Sigmoid colon (tissue), 6 donors: ENCODE measurements at regions not wholly inside any gene's neighbourhood (a gene's known extent, or its start where the extent isn't known, plus 50 kb on each side); places are given as distances from the start of the nearest gene placed in this dataset.

ENCODE experiments used
- DNase-seq: peaks from one replicate; pipeline ENCODE4 v3.0.0-alpha.2; 2019
- H3K27ac ChIP-seq, 4 donors: fragments of 200-600 bp; sonication (generic); one replicate each; pipeline ENCODE4 v1.5.1; 2016 to 2019; ENCODE audit warnings: mild to moderate bottlenecking in 1 of 4
- H3K27me3 ChIP-seq, 3 donors: fragments of 200-600 bp; sonication (generic); one replicate each; pipeline ENCODE4 v1.5.1; 2019; ENCODE audit warnings: mild to moderate bottlenecking in 1 of 3
- H3K36me3 ChIP-seq, 4 donors: fragments of 200-600 bp; sonication (generic); one replicate each; pipeline ENCODE4 v1.5.1; 2016 to 2019
- H3K4me1 ChIP-seq, 4 donors: fragments of 200-600 bp; sonication (generic); one replicate each; pipeline ENCODE4 v1.5.1; 2017 to 2019
- H3K4me3 ChIP-seq, 4 donors: fragments of 200-600 bp; sonication (generic); one replicate each; pipeline ENCODE4 v1.5.1; 2017 to 2019; ENCODE audit warnings: mild to moderate bottlenecking in 2 of 4, moderate library complexity in 1 of 4
- H3K9me3 ChIP-seq, 4 donors: fragments of 200-600 bp in 3 of 4; sonication (generic) in 3 of 4; one replicate each; pipeline versions ENCODE4 v1.5.1 to v1.6.1; 2013 to 2019
- EP300 ChIP-seq, 4 donors: sonication (generic); formaldehyde crosslinking; IDR thresholded peaks; one replicate each; pipeline ENCODE4 v1.6.1; 2017; ENCODE audit warnings: antibody characterized with exemption in 4 of 4
- POLR2A ChIP-seq, 2 donors: fragments of 450-650 bp; IDR thresholded peaks; one replicate each; pipeline ENCODE4 v1.6.1; 2016; ENCODE audit warnings: antibody characterized with exemption in 2 of 2, mild to moderate bottlenecking in 2 of 2, moderate library complexity in 2 of 2
- POLR2AphosphoS5 ChIP-seq, 4 donors: sonication (generic); formaldehyde crosslinking; IDR thresholded peaks; one replicate each; pipeline ENCODE4 v1.6.1; 2017; ENCODE audit warnings: antibody characterized with exemption in 4 of 4
- WGBS, 2 donors: extraction: QIAGEN DNeasy Blood & Tissue Kit; methylation state at CpG; one replicate each; pipeline ENCODE4 v1.1.7; 2013; 5-methylcytosine and 5-hydroxymethylcytosine counted together
- intact Hi-C: fragments of 100-400 bp; cut with DNase I; formaldehyde crosslinking; loops from one replicate; pipeline ENCODE4 v1.15.1; 2023
- TF ChIP-seq, protein P1 (sequence below), 4 experiments: fragments of 450-650 bp in 3 of 4; fragments of 200-600 bp in 1 of 4; IDR thresholded peaks; one replicate each; pipeline ENCODE4 v1.5.1; 2016 to 2019; ENCODE audit warnings: antibody characterized with exemption in 4 of 4, mild to moderate bottlenecking in 3 of 4, moderate library complexity in 2 of 4
- donor health status: healthy with polysubstance abuse.
- donor health status: healthy.

DNA sequence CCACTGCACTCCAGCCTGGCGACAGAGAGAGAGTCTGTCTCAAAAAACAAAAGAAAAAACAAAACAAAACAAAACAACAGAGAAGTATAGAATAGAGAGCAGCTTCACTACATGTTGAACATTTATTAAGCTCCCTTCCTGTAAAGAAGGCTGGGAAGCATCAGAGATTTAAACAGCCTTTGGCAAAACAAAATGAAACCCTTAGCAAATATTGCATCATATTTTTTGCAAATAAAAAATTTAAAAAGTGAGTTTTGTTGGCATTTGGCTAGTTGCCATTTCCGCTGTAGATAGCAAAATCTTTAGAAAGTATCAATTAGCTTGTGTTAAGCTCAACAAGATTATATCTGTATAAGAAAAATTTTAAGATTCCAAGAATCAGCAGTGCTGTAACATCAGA is 151.2 kb downstream of the SERPINI1 start:
- H3K4me3 ChIP-seq = no peak overlapping the region
- no peaks in the 10 kb centered on the region for H3K36me3 ChIP-seq
- intact Hi-C loops = no loop called here
- TF ChIP-seq, protein P1, sequence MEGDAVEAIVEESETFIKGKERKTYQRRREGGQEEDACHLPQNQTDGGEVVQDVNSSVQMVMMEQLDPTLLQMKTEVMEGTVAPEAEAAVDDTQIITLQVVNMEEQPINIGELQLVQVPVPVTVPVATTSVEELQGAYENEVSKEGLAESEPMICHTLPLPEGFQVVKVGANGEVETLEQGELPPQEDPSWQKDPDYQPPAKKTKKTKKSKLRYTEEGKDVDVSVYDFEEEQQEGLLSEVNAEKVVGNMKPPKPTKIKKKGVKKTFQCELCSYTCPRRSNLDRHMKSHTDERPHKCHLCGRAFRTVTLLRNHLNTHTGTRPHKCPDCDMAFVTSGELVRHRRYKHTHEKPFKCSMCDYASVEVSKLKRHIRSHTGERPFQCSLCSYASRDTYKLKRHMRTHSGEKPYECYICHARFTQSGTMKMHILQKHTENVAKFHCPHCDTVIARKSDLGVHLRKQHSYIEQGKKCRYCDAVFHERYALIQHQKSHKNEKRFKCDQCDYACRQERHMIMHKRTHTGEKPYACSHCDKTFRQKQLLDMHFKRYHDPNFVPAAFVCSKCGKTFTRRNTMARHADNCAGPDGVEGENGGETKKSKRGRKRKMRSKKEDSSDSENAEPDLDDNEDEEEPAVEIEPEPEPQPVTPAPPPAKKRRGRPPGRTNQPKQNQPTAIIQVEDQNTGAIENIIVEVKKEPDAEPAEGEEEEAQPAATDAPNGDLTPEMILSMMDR (IDR thresholded peaks at IDR 0.05) = no peak
- TF ChIP-seq POLR2A (IDR thresholded peaks at IDR 0.05) (no peak), EP300 (IDR thresholded peaks at IDR 0.05) (no peak), POLR2AphosphoS5 (IDR thresholded peaks at IDR 0.05) (no peak)
- 79 to 88% methylated on average over 2 of the region's 2 CpGs for WGBS, 2 donors
- H3K9me3 ChIP-seq = no peaks in the 10 kb centered on the region
- no peak for DNase-seq
- no peaks in the 10 kb centered on the region for H3K27me3 ChIP-seq
- H3K4me1 ChIP-seq = peaks cover 0 to 6% (median 0%) of the 10 kb centered on the region in 4 donors
- H3K27ac ChIP-seq = no peak overlapping the region

DNA sequence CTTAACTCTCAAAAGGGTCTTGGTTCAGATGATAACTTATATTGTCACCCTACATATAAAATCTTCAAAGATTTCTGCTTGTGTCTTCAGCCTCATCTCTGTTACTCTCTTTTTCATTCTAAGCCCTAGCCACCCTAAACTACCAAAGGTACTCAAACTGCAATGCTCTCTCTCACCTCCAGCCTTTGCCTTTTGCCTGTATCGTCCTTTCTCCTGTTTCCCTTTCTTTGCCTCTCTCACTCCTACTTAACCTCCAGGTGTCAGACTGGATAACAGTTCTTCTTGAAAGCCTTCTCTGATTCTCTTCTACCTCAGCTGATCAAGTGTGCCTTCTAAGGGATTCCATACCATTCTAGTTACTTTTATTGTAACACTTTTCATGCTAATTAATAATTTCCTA is 149.8 kb downstream of the SERPINI1 start:
- Histone ChIP-seq H3K36me3 (no peaks in the 10 kb centered on the region), H3K4me3 (no peak overlapping the region), H3K4me1 (peaks cover 0 to 6% (median 0%) of the 10 kb centered on the region in 4 donors), H3K9me3 (no peaks in the 10 kb centered on the region), H3K27ac (no peak overlapping the region), H3K27me3 (no peaks in the 10 kb centered on the region)
- no peak for DNase-seq
- 69 to 76% methylated on average over 1 of the region's 1 CpG for WGBS, 2 donors
- TF ChIP-seq POLR2A (IDR thresholded peaks at IDR 0.05) (no peak), EP300 (IDR thresholded peaks at IDR 0.05) (no peak), POLR2AphosphoS5 (IDR thresholded peaks at IDR 0.05) (no peak)
- TF ChIP-seq, protein P1 (IDR thresholded peaks at IDR 0.05) = no peak
- intact Hi-C loops = no loop called here

DNA sequence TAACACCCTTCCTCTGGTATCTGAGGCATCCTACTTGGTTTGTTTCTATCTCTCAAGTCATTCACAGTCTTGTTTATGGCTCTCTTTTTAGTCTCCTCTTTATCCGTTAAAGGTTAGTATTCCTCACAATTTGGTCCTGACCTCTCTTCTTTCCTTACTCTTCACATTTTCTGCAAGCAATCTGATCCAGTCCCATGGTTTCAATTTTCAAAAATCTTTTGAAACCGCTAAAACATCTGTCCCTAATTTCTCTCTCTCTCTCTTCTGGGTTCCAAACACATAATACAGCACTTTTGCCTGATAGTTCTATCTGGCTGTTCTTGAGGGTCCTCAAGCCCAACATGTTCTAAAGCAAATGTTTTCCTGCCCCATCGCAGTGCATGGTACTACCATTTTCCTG is 149.0 kb downstream of the SERPINI1 start:
- 89 to 93% methylated on average over 3 of the region's 3 CpGs for WGBS, 2 donors
- DNase-seq = no peak
- Histone ChIP-seq H3K27me3 (no peaks in the 10 kb centered on the region), H3K4me1 (peaks cover 0 to 6% (median 0%) of the 10 kb centered on the region in 4 donors), H3K36me3 (no peaks in the 10 kb centered on the region), H3K9me3 (no peaks in the 10 kb centered on the region), H3K27ac (no peak overlapping the region), H3K4me3 (no peak overlapping the region)
- no peak for TF ChIP-seq POLR2A (IDR thresholded peaks at IDR 0.05)
- TF ChIP-seq, protein P1 (IDR thresholded peaks at IDR 0.05) = no peak
- TF ChIP-seq POLR2AphosphoS5 (IDR thresholded peaks at IDR 0.05) = no peak
- TF ChIP-seq EP300 (IDR thresholded peaks at IDR 0.05) = no peak
- intact Hi-C loops = loop anchor here (5.0 kb wide), 1 partner anchor 502 kb away; the partner anchor contains the start of gene ZBBX

DNA sequence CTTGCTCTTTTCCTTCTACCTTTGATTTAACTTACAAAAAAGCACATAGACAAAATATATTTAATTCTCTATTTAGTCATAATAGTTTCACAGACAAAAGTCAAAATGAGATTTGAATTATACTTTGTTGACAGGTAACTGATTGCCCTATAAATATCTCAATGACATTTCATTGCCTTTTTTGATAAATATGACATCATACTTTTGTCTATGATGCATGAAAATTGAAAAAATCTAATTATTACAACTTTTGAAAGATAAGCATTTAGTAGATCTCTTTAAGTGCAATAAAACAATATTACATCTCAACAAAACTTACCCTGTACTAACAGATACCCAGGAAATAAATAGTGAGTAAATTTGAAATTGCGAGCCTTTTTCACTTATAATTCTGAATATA is 147.9 kb downstream of the SERPINI1 start:
- peaks cover 0 to 6% (median 0%) of the 10 kb centered on the region in 4 donors for H3K4me1 ChIP-seq
- no peak overlapping the region for H3K27ac ChIP-seq
- H3K9me3 ChIP-seq = no peaks in the 10 kb centered on the region
- H3K27me3 ChIP-seq = no peaks in the 10 kb centered on the region
- no peak for DNase-seq
- WGBS, 2 donors = 82 to 96% methylated on average over 1 of the region's 1 CpG
- no peaks in the 10 kb centered on the region for H3K36me3 ChIP-seq
- TF ChIP-seq, protein P1 (IDR thresholded peaks at IDR 0.05) = no peak
- no peak for TF ChIP-seq POLR2A (IDR thresholded peaks at IDR 0.05)
- TF ChIP-seq POLR2AphosphoS5 (IDR thresholded peaks at IDR 0.05) = no peak
- TF ChIP-seq EP300 (IDR thresholded peaks at IDR 0.05) = no peak
- intact Hi-C loops = loop anchor here (5.0 kb wide), 1 partner anchor 501 kb away; the partner anchor contains the start of gene ZBBX
- no peak overlapping the region for H3K4me3 ChIP-seq
